PFSK-1 (cell line): ENCODE measurements at regions not wholly inside any gene's neighbourhood (a gene's known extent, or its start where the extent isn't known, plus 50 kb on each side); places are given as distances from the start of the nearest gene placed in this dataset.

Experiments used
- FOXP2 ChIP-seq: optimal IDR thresholded peaks from 2 replicates; pipeline ENCODE3; 2011; ENCODE audit warnings: borderline replicate concordance, control low read depth, inconsistent platforms; ENCODE audit not compliant: insufficient read depth; ENCODE audit errors: extremely low read length, extremely low read depth
- POLR2AphosphoS5 ChIP-seq: IDR thresholded peaks from 2 replicates; pipeline ENCODE4 v1.6.1; 2012; ENCODE audit warnings: low read depth, mild to moderate bottlenecking, control low read depth, low read length, moderate library complexity
- REST ChIP-seq, 2 experiments: IDR thresholded peaks; 2 replicates each; pipeline versions ENCODE4 v1.6.1 to v1.8.0; 2011 to 2012; ENCODE audit warnings: low read depth in 2 of 2, low read length in 2 of 2, control low read depth in 1 of 2, inconsistent platforms in 1 of 2, mild to moderate bottlenecking in 1 of 2, moderate library complexity in 1 of 2; ENCODE audit not compliant: insufficient read depth in 1 of 2
- SIN3A ChIP-seq: IDR thresholded peaks from 2 replicates; pipeline ENCODE4 v1.6.1; 2012; ENCODE audit warnings: mild to moderate bottlenecking, low read length, moderate library complexity, borderline replicate concordance; ENCODE audit not compliant: insufficient read depth
- TAF1 ChIP-seq: IDR thresholded peaks from 2 replicates; pipeline ENCODE4 v1.6.1; 2012; ENCODE audit warnings: low read length, control low read depth, borderline replicate concordance; ENCODE audit not compliant: insufficient read depth

- TF ChIP-seq SIN3A (no peak), POLR2AphosphoS5 (no peak), FOXP2 (no peak), REST (IDR thresholded peaks at IDR 0.05; ENCODE audit: insufficient read depth in 1 of 2, low read depth in 2 of 2, low read length in 2 of 2) (no peak), TAF1 (no peak)
Observed at GRCh38 chr5:2300861-2301574, 418.3 kb upstream of the IRX4 start.

GRCh38 chr5:2300421-2300820, 417.7 kb upstream of the IRX4 start:
- TF ChIP-seq POLR2AphosphoS5 = no peak
- no peak for TF ChIP-seq TAF1

- TF ChIP-seq REST (IDR thresholded peaks at IDR 0.05; ENCODE audit: insufficient read depth in 1 of 2, low read depth in 2 of 2, low read length in 2 of 2) (no peak), POLR2AphosphoS5 (no peak), SIN3A (no peak), TAF1 (no peak), FOXP2 (no peak)
Observed at GRCh38 chr5:2299388-2300220, 416.9 kb upstream of the IRX4 start.

GRCh38 chr5:2298781-2299180, 416.1 kb upstream of the IRX4 start:
- TF ChIP-seq SIN3A (no peak), REST (IDR thresholded peaks at IDR 0.05; ENCODE audit: insufficient read depth in 1 of 2, low read depth in 2 of 2, low read length in 2 of 2) (no peak), TAF1 (no peak), POLR2AphosphoS5 (no peak), FOXP2 (no peak)

GRCh38 chr5:2297991-2298390, 415.3 kb upstream of the IRX4 start:
- TF ChIP-seq REST (IDR thresholded peaks at IDR 0.05; ENCODE audit: insufficient read depth in 1 of 2, low read depth in 2 of 2, low read length in 2 of 2) = no peak
- no peak for TF ChIP-seq FOXP2
- no peak for TF ChIP-seq POLR2AphosphoS5
- TF ChIP-seq SIN3A = no peak
- TF ChIP-seq TAF1 = no peak
